ENCODE measurements at regions not wholly inside any gene's neighbourhood (a gene's known extent, or its start where the extent isn't known, plus 50 kb on each side); places are given as distances from the start of the nearest gene placed in this dataset.

DNA sequence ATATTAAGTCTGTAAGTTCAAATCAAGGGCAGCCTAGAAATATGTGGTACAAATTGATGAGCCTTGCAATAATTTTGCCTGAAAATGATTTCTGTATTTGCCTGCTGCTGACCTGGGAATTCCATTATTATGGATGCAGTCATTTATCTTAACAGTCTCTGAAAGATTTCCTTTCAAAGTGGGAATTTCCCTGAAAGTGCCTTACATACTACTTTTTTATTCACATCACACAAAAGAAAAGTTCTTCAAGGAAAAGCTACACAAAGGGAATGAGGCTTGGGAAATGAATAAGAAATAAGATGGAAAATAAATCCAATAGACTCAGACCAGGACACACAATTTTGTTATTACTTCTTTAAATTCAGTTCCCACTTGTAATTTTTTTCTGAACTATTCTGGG lies 537.8 kb upstream of the PTGER4 start:
- CTCF ChIA-PET: no interaction called here
- POLR2A ChIA-PET: no interaction called here
- H3K4me3 ChIP-seq (ENCODE audit: low read depth, low read length): no peak overlapping the region
- TF ChIP-seq, protein P1, sequence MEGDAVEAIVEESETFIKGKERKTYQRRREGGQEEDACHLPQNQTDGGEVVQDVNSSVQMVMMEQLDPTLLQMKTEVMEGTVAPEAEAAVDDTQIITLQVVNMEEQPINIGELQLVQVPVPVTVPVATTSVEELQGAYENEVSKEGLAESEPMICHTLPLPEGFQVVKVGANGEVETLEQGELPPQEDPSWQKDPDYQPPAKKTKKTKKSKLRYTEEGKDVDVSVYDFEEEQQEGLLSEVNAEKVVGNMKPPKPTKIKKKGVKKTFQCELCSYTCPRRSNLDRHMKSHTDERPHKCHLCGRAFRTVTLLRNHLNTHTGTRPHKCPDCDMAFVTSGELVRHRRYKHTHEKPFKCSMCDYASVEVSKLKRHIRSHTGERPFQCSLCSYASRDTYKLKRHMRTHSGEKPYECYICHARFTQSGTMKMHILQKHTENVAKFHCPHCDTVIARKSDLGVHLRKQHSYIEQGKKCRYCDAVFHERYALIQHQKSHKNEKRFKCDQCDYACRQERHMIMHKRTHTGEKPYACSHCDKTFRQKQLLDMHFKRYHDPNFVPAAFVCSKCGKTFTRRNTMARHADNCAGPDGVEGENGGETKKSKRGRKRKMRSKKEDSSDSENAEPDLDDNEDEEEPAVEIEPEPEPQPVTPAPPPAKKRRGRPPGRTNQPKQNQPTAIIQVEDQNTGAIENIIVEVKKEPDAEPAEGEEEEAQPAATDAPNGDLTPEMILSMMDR (IDR thresholded peaks at IDR 0.05; ENCODE audit: insufficient read depth, low read length, missing control alignments): no peak
- no peak for DNase-seq (ENCODE audit: low read depth, low spot score)

DNA sequence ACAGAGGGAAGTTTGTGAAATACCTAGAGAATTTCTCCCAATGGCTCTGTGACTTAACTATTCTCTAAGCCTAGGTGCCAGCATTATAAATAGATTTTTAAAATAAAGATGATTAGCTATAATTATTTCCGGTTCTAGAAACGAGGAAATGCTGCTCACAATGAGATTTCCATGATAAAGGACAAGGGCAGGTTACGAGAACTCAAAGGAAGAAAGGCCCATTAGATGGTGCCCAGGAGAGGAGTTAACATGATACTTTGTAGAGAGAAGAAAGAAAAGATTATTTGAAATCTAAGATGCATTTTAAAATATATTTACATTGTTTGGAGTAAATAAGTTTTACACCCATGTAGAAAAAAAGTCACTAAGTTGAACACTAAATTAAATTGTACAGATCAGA lies 538.3 kb upstream of the PTGER4 start:
- POLR2A ChIA-PET: no interaction called here
- TF ChIP-seq, protein P1 (IDR thresholded peaks at IDR 0.05; ENCODE audit: insufficient read depth, low read length, missing control alignments): no peak
- H3K4me3 ChIP-seq (ENCODE audit: low read depth, low read length): no peak overlapping the region
- DNase-seq (ENCODE audit: low read depth, low spot score): no peak
- CTCF ChIA-PET: no interaction called here

DNA sequence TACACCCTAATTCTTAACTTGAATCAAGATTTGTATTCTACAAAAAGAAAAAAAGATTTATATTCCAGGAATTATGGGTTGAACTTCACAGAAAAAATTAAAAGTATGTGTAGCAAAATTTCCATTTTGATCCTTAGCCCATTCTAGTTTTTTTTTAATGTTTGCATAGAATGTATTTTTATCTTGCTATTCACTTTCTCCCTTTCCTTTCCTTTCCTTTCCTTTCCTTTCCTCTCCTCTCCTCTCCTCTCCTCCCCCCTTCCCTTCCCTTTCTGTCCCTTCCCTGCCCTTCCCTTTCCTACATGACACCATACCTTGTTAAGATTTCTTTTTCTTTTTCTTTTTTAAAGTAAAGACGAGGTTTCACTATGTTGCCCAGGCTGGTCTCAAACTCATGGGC lies 542.5 kb upstream of the PTGER4 start:
- CTCF ChIA-PET: no interaction called here
- H3K4me3 ChIP-seq (ENCODE audit: low read depth, low read length): no peak overlapping the region
- POLR2A ChIA-PET: no interaction called here
- TF ChIP-seq, protein P1 (IDR thresholded peaks at IDR 0.05; ENCODE audit: insufficient read depth, low read length, missing control alignments): no peak
- DNase-seq (ENCODE audit: low read depth, low spot score): no peak

DNA sequence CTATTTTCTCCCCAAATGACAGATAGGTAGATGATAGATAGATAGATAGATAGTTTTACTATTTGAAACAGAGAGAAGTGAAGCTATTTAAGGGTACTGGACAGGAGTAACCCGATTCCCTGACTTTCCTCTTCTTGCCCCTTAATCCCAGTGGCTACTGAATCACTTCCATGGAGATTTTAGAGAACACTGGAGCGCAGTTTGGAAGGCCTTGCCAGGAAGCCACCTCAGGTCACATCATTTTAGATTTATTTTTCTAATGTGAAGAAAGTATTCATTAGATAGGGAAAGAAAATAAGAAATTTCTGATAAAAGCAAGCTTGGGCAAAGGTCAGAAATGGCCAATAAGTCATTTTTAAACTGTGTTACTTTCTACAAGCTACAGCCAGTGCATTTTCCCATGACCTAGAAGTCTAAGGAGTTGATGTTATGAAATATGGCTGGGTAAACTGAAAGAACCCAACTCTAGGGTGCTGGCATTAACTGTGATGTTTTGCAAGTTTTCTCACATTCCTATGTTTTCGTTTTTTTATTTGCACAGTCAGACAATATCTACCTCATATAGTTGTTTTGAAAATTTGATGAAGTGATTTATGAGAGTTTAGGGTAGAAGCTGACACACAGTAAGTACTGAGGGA lies 544.7 kb upstream of the PTGER4 start:
- CTCF ChIA-PET: no interaction called here
- DNase-seq (ENCODE audit: low read depth, low spot score): no peak
- no peak overlapping the region for H3K4me3 ChIP-seq (ENCODE audit: low read depth, low read length)
- TF ChIP-seq, protein P1 (IDR thresholded peaks at IDR 0.05; ENCODE audit: insufficient read depth, low read length, missing control alignments): no peak
- POLR2A ChIA-PET: no interaction called here

DNA sequence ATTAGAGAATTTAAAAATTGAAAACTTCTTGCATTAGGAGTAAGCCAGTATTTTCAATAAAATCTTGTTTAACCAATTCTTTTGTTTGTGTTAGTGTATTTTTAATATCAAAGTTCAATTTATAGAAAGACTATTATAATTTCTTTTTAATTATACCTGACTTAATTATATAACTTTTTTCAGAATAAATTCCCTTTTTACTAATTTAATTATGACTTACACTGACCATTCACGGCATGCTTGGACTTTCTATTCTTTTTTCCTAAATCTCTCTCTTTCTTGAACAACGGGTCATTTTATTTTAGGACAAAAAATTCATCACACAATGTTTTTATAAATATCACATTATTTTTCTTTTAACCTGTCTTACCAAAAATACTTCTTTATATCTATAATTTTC lies 555.3 kb upstream of the PTGER4 start:
- no peak for DNase-seq (ENCODE audit: low read depth, low spot score)
- ChIA-PET POLR2A (no interaction called here), CTCF (no interaction called here)
- TF ChIP-seq, protein P1 (IDR thresholded peaks at IDR 0.05; ENCODE audit: insufficient read depth, low read length, missing control alignments): no peak
- H3K4me3 ChIP-seq (ENCODE audit: low read depth, low read length): no peak overlapping the region

DNA sequence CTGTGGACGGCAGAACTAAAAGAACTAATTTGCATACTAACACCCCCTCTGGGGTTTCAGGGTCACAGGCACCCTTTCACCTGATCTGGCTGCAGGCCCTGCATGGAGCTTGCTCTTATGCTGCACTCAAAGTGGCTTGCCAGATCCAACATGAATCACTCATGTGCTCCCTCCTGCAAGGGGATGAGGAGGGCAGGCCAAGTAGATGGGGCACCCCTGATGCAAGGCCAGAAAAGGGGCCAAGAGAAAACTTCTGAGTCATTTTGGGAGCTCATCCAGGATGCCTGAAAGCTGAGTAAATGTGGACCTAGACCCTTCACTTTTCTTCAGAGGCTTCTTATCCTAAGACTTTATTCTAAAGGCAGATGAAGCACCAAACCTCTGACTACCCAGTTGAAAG lies 558.5 kb upstream of the PTGER4 start:
- TF ChIP-seq, protein P1 (IDR thresholded peaks at IDR 0.05; ENCODE audit: insufficient read depth, low read length, missing control alignments): no peak
- no peak for DNase-seq (ENCODE audit: low read depth, low spot score)
- H3K4me3 ChIP-seq (ENCODE audit: low read depth, low read length): no peak overlapping the region
- POLR2A ChIA-PET: no interaction called here
- CTCF ChIA-PET: no interaction called here
